ENCODE measurements at regions not wholly inside any gene's neighbourhood (a gene's known extent, or its start where the extent isn't known, plus 50 kb on each side); places are given as distances from the start of the nearest gene placed in this dataset.

GRCh38 chr6:168171673-168172353, 92.8 kb upstream of the FRMD1 start:
- TF ChIP-seq, protein P1, sequence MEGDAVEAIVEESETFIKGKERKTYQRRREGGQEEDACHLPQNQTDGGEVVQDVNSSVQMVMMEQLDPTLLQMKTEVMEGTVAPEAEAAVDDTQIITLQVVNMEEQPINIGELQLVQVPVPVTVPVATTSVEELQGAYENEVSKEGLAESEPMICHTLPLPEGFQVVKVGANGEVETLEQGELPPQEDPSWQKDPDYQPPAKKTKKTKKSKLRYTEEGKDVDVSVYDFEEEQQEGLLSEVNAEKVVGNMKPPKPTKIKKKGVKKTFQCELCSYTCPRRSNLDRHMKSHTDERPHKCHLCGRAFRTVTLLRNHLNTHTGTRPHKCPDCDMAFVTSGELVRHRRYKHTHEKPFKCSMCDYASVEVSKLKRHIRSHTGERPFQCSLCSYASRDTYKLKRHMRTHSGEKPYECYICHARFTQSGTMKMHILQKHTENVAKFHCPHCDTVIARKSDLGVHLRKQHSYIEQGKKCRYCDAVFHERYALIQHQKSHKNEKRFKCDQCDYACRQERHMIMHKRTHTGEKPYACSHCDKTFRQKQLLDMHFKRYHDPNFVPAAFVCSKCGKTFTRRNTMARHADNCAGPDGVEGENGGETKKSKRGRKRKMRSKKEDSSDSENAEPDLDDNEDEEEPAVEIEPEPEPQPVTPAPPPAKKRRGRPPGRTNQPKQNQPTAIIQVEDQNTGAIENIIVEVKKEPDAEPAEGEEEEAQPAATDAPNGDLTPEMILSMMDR (IDR thresholded peaks at IDR 0.05), result no peak
- TF ChIP-seq POLR2A (IDR thresholded peaks at IDR 0.05), result no peak

All from body of pancreas (tissue), 4 donors.